A673 (cell line): ENCODE measurements at regions not wholly inside any gene's neighbourhood (a gene's known extent, or its start where the extent isn't known, plus 50 kb on each side); places are given as distances from the start of the nearest gene placed in this dataset.

ENCODE experiments used
- BruUV-seq: library from RNA; stranded (reverse); fragments of 400-500 nt; replicated peaks from 2 replicates; lab custom pipeline; 2021; lab: Mats Ljungman, UMichigan
- CTCF ChIA-PET: fragments of 300-600 bp; sonication (Branson Sonifier 250); formaldehyde crosslinking; loops from one replicate; lab custom pipeline; 2022; ENCODE audit warnings: antibody characterized with exemption; lab: Charles Lee
- POLR2A ChIA-PET: fragments of 300-600 bp; sonication (Branson Sonifier 250); formaldehyde crosslinking; loops from one replicate; lab custom pipeline; 2022; ENCODE audit warnings: antibody characterized with exemption; ENCODE audit not compliant: low non-redundant PET; lab: Charles Lee
- DNase-seq: peaks from one replicate; pipeline ENCODE4 v3.0.0-alpha.2; 2015; ENCODE audit warnings: low spot score
- H3K27ac ChIP-seq: fragments of 200-600 bp; sonication (generic); 2 replicates; pipeline ENCODE4 v1.5.1; 2016; ENCODE audit warnings: mixed run types, low read depth, mild to moderate bottlenecking, mixed read lengths, antibody characterized with exemption, low read length; ENCODE audit not compliant: poor library complexity, severe bottlenecking
- H3K27me3 ChIP-seq: fragments of 200-600 bp; sonication (generic); replicated peaks from 2 replicates; pipeline ENCODE4 v1.6.1; 2017; ENCODE audit warnings: mixed run types, low read depth, mild to moderate bottlenecking, mixed read lengths, antibody characterized with exemption, low read length; ENCODE audit not compliant: insufficient read depth, poor library complexity
- H3K36me3 ChIP-seq: fragments of 200-600 bp; sonication (generic); 2 replicates; pipeline ENCODE4 v1.6.1; 2016; ENCODE audit warnings: mixed run types, mild to moderate bottlenecking, mixed read lengths, antibody characterized with exemption, low read length; ENCODE audit not compliant: insufficient read depth, poor library complexity, severe bottlenecking
- H3K4me1 ChIP-seq: fragments of 200-600 bp; sonication (generic); 2 replicates; pipeline ENCODE4 v1.6.1; 2017; ENCODE audit warnings: mixed run types, mild to moderate bottlenecking, mixed read lengths, antibody characterized with exemption, low read length; ENCODE audit not compliant: insufficient read depth, poor library complexity, severe bottlenecking
- H3K4me3 ChIP-seq: fragments of 200-600 bp; sonication (generic); 2 replicates; pipeline ENCODE4 v1.5.1; 2016; ENCODE audit warnings: low read depth, mixed run types, mild to moderate bottlenecking, mixed read lengths, low read length; ENCODE audit not compliant: poor library complexity, severe bottlenecking
- H3K9me3 ChIP-seq: fragments of 200-600 bp; sonication (generic); 2 replicates; pipeline ENCODE4 v1.6.1; 2016; ENCODE audit warnings: mixed run types, low read depth, mild to moderate bottlenecking, mixed read lengths, antibody characterized with exemption, low read length; ENCODE audit not compliant: poor library complexity, severe bottlenecking
- CTCF ChIP-seq: fragments of 300-800, 200-600 bp; sonication (generic); conservative IDR thresholded peaks from 2 replicates; pipeline ENCODE4 v1.5.1; 2017; ENCODE audit warnings: low read depth, mild to moderate bottlenecking, antibody characterized with exemption, low read length, moderate library complexity, mixed read lengths
- EZH2 ChIP-seq: fragments of 200-600 bp; sonication (generic); IDR thresholded peaks from 2 replicates; pipeline ENCODE4 v1.6.1; 2017; ENCODE audit warnings: borderline replicate concordance, low read depth, mild to moderate bottlenecking, mixed read lengths, antibody characterized with exemption, low read length; ENCODE audit not compliant: poor library complexity, severe bottlenecking
- intact Hi-C: fragments of 100-400 bp; cut with micrococcal nuclease; formaldehyde crosslinking; loops from one replicate; pipeline ENCODE4 v1.10.0; 2022; ENCODE audit not compliant: unreplicated experiment

GRCh38 chr5:130995851-130996250, 169.2 kb downstream of the HINT1 start:
- Histone ChIP-seq H3K27me3 (no peaks in the 10 kb centered on the region), H3K36me3 (no peaks in the 10 kb centered on the region), H3K4me1 (peaks cover 13% of the 10 kb centered on the region), H3K9me3 (no peaks in the 10 kb centered on the region), H3K27ac (no peak overlapping the region), H3K4me3 (no peak overlapping the region)
- intact Hi-C loops, result no loop called here
- no TSS peak for BruUV-seq
- ChIA-PET CTCF (no interaction called here), POLR2A (no interaction called here)
- TF ChIP-seq EZH2 (no peak), CTCF (no peak)
- DNase-seq, result no peak

GRCh38 chr5:130995254-130995515, 169.9 kb downstream of the HINT1 start:
- H3K9me3 ChIP-seq, result no peaks in the 10 kb centered on the region
- no peaks in the 10 kb centered on the region for H3K27me3 ChIP-seq
- intact Hi-C loops, result no loop called here
- BruUV-seq, result no TSS peak
- no peaks in the 10 kb centered on the region for H3K36me3 ChIP-seq
- ChIA-PET POLR2A (no interaction called here), CTCF (no interaction called here)
- no peak for TF ChIP-seq EZH2
- no peak for TF ChIP-seq CTCF
- no peak overlapping the region for H3K4me3 ChIP-seq
- H3K4me1 ChIP-seq, result peaks cover 13% of the 10 kb centered on the region
- no peak overlapping the region for H3K27ac ChIP-seq
- DNase-seq, result no peak

GRCh38 chr5:130994496-130995253, 170.4 kb downstream of the HINT1 start:
- TF ChIP-seq EZH2 (no peak), CTCF (no peak)
- H3K4me1 ChIP-seq, result peaks cover 13% of the 10 kb centered on the region
- no peak overlapping the region for H3K4me3 ChIP-seq
- no peak overlapping the region for H3K27ac ChIP-seq
- ChIA-PET POLR2A (no interaction called here), CTCF (no interaction called here)
- no peaks in the 10 kb centered on the region for H3K27me3 ChIP-seq
- BruUV-seq, result no TSS peak
- H3K9me3 ChIP-seq, result no peaks in the 10 kb centered on the region
- no peak for DNase-seq
- intact Hi-C loops, result no loop called here
- no peaks in the 10 kb centered on the region for H3K36me3 ChIP-seq
